Choroid plexus epithelial cell (primary cell): ENCODE measurements at regions not wholly inside any gene's neighbourhood (a gene's known extent, or its start where the extent isn't known, plus 50 kb on each side); places are given as distances from the start of the nearest gene placed in this dataset.
A peak's percentile ranks its signal among the peaks of the same experiment; 100 is the strongest.

Experiments used
- DNase-seq: peaks from one replicate; pipeline ENCODE4 v3.0.0-alpha.2; 2010; ENCODE audit warnings: low read depth
- H3K4me3 ChIP-seq: 2 replicates; pipeline ENCODE4 v1.5.1; 2011; ENCODE audit warnings: low read depth, mild to moderate bottlenecking, control low read depth, low read length, moderate library complexity
- CTCF ChIP-seq: conservative IDR thresholded peaks from 2 replicates; pipeline ENCODE4 v1.5.1; 2011; ENCODE audit warnings: low read depth, mild to moderate bottlenecking, control low read depth, inconsistent platforms, low read length, moderate library complexity

- no peak for TF ChIP-seq CTCF
- peak; percentile 81 for DNase-seq
Measured at GRCh38 chr7:40918701-40919271, 784.0 kb downstream of the SUGCT start.

GRCh38 chr7:40916813-40917212 is 782.0 kb downstream of the SUGCT start:
- TF ChIP-seq CTCF, result no peak
- peak; percentile 31 for DNase-seq
- H3K4me3 ChIP-seq, result no peak overlapping the region

More at GRCh38 chr7:40918701-40919271, 784.0 kb downstream of the SUGCT start:
- H3K4me3 ChIP-seq, result no peak overlapping the region

GRCh38 chr7:40915071-40915470 is 780.3 kb downstream of the SUGCT start:
- no peak overlapping the region for H3K4me3 ChIP-seq
- no peak for TF ChIP-seq CTCF
- peak; percentile 48 for DNase-seq
